Activated gamma-delta T cell treated with Interleukin-2 at 50 U/mL for 16 hours (primary cell): ENCODE measurements at regions not wholly inside any gene's neighbourhood (a gene's known extent, or its start where the extent isn't known, plus 50 kb on each side); places are given as distances from the start of the nearest gene placed in this dataset.
A peak's percentile ranks its signal among the peaks of the same experiment; 100 is the strongest.

Experiments used
- DNase-seq: peaks from one replicate; pipeline ENCODE4 v3.0.0-alpha.2; 2020

GRCh38 chr2:64196963-64197362 lies 52.7 kb upstream of the PELI1 start:
- no peak for DNase-seq

GRCh38 chr2:64201151-64201550 lies 56.9 kb upstream of the PELI1 start:
- DNase-seq = no peak

GRCh38 chr2:64202206-64202845 lies 58.1 kb upstream of the PELI1 start:
- DNase-seq = no peak

GRCh38 chr2:64203131-64203857 lies 59.1 kb upstream of the PELI1 start:
- DNase-seq = no peak

GRCh38 chr2:64203858-64204632 lies 59.8 kb upstream of the PELI1 start:
- DNase-seq = peak; percentile 7

- DNase-seq = no peak
These were observed 60.5 kb upstream of the PELI1 start for GRCh38 chr2:64204703-64205102.

GRCh38 chr2:64205415-64205814 lies 61.2 kb upstream of the PELI1 start:
- no peak for DNase-seq

- no peak for DNase-seq
These were observed 63.4 kb upstream of the PELI1 start for GRCh38 chr2:64207573-64207972.

- DNase-seq = no peak
These were observed 66.6 kb upstream of the PELI1 start for GRCh38 chr2:64210816-64211215.

- DNase-seq = no peak
These were observed 67.2 kb upstream of the PELI1 start for GRCh38 chr2:64211276-64211921.

GRCh38 chr2:64212346-64212745 lies 68.1 kb upstream of the PELI1 start:
- DNase-seq = no peak

- no peak for DNase-seq
These were observed 68.6 kb upstream of the PELI1 start for GRCh38 chr2:64212801-64213321.

- DNase-seq = no peak
These were observed 69.5 kb upstream of the PELI1 start for GRCh38 chr2:64213532-64214275.

- DNase-seq = no peak
These were observed 70.3 kb upstream of the PELI1 start for GRCh38 chr2:64214281-64215115.

- DNase-seq = no peak
These were observed 73.1 kb upstream of the PELI1 start for GRCh38 chr2:64217198-64217869.

GRCh38 chr2:64218137-64218802 lies 74.0 kb upstream of the PELI1 start:
- DNase-seq = no peak

GRCh38 chr2:64219149-64219548 lies 74.9 kb upstream of the PELI1 start:
- DNase-seq = no peak

- DNase-seq = no peak
These were observed 76.0 kb upstream of the PELI1 start for GRCh38 chr2:64220265-64220664.

- no peak for DNase-seq
These were observed 76.8 kb upstream of the PELI1 start for GRCh38 chr2:64220894-64221617.

- no peak for DNase-seq
These were observed 77.7 kb upstream of the PELI1 start for GRCh38 chr2:64221935-64222334.
